ENCODE measurements at regions not wholly inside any gene's neighbourhood (a gene's known extent, or its start where the extent isn't known, plus 50 kb on each side); places are given as distances from the start of the nearest gene placed in this dataset.
A peak's percentile ranks its signal among the peaks of the same experiment; 100 is the strongest.

DNA sequence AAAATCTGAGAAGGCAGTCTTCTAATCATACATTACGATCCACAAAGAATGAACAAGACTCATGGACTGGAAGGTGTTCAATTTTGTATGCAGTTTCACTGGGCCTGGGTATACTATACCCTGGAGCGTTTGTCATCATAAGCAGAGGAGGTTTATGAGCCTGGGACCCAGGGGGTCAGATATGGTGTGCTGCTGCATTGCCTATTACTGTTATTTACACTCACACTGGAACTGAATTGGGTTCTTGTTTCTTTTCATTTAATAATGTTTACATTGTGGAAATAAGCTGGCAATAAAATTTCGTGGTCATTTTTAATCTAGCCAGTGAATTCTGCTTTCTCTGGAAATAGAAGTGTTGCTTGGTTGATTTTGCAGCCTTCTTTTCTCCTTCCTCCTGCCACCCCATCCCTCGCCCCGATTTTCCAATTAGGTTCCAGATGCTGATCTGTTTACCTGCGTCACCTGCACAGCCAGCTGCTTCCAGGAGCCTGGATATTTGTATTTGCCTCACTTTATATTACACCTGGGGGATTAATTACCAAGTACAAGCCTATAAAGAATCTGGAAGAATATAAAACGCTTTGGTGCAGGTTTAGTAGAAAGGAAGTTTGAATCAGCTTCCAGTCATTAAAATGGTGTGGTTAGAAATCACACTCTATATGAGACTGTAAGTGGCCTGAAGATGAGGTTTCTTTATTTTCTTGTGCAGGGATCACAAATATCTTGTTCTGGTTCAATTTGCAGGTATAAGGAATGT is 234.4 kb downstream of the SOCS6 start:
- Mint-ChIP-seq H3K4me1 (ENCODE audit: low read depth) (peaks cover 12% of the 10 kb centered on the region), H3K36me3 (ENCODE audit: insufficient read depth) (peaks cover 2% of the 10 kb centered on the region), H3K9me3 (ENCODE audit: low read depth) (peaks cover 7% of the 10 kb centered on the region)

DNA sequence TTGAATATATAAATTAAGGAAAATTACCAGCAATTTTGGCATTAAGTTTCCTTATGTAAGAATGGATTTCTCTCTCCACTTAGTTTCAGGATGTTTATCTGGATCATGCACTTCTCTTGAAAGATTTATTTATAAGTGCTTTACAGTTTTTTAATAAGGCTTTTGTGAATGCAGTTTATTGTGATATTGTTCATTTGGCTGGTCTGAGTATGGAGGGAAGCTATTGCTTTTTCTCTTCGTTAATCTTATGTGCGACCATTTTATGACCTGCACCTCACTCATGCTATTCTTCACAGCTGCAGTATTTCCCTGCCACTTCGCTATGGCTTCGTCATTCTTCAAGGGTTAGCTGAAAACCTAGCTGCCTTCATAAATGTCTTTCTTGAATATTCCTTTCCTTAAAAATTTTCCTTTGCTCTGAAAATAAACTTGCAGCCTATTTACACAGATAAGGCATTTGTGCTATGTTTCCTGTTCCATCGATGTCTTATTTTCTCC is 233.4 kb downstream of the SOCS6 start:
- peaks cover 12% of the 10 kb centered on the region for H3K4me1 Mint-ChIP-seq (ENCODE audit: low read depth)
- peaks cover 4% of the 10 kb centered on the region for H3K9me3 Mint-ChIP-seq (ENCODE audit: low read depth)

More for the DNA sequence above, 234.4 kb downstream of the SOCS6 start:
- TF ChIP-seq, protein P1, sequence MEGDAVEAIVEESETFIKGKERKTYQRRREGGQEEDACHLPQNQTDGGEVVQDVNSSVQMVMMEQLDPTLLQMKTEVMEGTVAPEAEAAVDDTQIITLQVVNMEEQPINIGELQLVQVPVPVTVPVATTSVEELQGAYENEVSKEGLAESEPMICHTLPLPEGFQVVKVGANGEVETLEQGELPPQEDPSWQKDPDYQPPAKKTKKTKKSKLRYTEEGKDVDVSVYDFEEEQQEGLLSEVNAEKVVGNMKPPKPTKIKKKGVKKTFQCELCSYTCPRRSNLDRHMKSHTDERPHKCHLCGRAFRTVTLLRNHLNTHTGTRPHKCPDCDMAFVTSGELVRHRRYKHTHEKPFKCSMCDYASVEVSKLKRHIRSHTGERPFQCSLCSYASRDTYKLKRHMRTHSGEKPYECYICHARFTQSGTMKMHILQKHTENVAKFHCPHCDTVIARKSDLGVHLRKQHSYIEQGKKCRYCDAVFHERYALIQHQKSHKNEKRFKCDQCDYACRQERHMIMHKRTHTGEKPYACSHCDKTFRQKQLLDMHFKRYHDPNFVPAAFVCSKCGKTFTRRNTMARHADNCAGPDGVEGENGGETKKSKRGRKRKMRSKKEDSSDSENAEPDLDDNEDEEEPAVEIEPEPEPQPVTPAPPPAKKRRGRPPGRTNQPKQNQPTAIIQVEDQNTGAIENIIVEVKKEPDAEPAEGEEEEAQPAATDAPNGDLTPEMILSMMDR (IDR thresholded peaks at IDR 0.05; ENCODE audit: unreplicated experiment): no peak
- DNase-seq (ENCODE audit: low spot score, unreplicated experiment): no peak
- Mint-ChIP-seq H3K27me3 (no peaks in the 10 kb centered on the region), H3K27ac (peak overlapping the region; percentile 31), H3K4me3 (ENCODE audit: low read depth) (no peak overlapping the region)

DNA sequence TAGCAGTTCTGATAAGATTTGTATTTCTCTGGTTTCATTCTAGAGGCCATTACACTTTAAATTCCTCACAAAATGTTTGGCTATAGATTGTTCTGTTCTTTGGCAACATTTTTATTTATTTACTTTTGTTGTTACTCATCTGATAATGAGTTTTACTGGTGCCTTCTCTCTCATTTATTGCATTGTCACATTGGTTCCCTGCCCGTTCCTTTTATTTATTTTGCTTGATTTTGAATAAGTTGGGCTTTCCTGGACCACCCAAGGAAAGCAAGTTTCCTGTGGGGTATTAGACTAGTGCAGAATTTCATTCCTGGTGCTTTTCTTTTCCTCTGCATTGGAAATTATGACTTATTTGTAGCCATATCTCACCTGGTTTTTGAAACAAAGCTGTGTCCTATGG is 232.0 kb downstream of the SOCS6 start:
- no peak overlapping the region for H3K4me3 Mint-ChIP-seq (ENCODE audit: low read depth)
- TF ChIP-seq, protein P1 (IDR thresholded peaks at IDR 0.05; ENCODE audit: unreplicated experiment): no peak
- peaks cover 12% of the 10 kb centered on the region for H3K4me1 Mint-ChIP-seq (ENCODE audit: low read depth)
- H3K9me3 Mint-ChIP-seq (ENCODE audit: low read depth): no peaks in the 10 kb centered on the region
- no peak overlapping the region for H3K27ac Mint-ChIP-seq
- H3K27me3 Mint-ChIP-seq: no peaks in the 10 kb centered on the region
- H3K36me3 Mint-ChIP-seq (ENCODE audit: insufficient read depth): no peaks in the 10 kb centered on the region
- no peak for DNase-seq (ENCODE audit: low spot score, unreplicated experiment)

More for the DNA sequence above, 233.4 kb downstream of the SOCS6 start:
- Mint-ChIP-seq H3K27me3 (no peaks in the 10 kb centered on the region), H3K4me3 (ENCODE audit: low read depth) (no peak overlapping the region), H3K27ac (no peak overlapping the region), H3K36me3 (ENCODE audit: insufficient read depth) (peaks cover 2% of the 10 kb centered on the region)
- TF ChIP-seq, protein P1 (IDR thresholded peaks at IDR 0.05; ENCODE audit: unreplicated experiment): no peak
- no peak for DNase-seq (ENCODE audit: low spot score, unreplicated experiment)

DNA sequence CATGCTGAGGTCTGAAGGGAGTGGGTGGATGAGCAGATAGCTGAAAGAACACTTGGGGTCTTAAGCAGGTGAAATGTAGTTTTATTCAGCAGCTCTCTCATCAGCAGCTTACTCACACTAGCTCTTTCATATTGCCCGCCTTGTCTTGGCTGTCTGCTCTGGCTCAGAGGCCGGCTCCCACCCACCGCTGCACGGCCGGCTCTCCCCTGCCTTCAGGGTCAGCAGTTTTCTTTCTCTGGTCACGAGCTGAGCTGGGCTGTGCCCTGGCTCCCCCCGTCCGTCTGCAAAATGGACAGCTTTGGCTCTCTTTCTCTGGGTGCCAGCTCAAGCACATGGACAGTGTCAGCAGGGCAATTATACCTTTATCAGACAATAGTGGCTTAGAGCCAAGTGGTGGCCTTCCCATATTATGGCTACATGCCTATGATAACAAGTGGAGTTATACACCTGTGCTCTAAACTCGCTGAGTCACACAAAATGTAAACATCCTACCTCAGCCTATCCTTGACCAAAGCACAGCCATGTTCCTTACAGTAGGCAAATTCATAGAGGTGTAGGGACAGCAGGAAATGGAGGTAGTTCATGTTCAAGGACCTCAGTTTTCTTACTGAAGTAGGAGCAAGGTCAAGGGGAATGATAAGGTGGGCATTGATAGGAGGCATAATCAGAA is 224.8 kb downstream of the SOCS6 start:
- no peak overlapping the region for H3K4me3 Mint-ChIP-seq (ENCODE audit: low read depth)
- H3K36me3 Mint-ChIP-seq (ENCODE audit: insufficient read depth): no peaks in the 10 kb centered on the region
- TF ChIP-seq, protein P1 (IDR thresholded peaks at IDR 0.05; ENCODE audit: unreplicated experiment): no peak
- H3K4me1 Mint-ChIP-seq (ENCODE audit: low read depth): no peaks in the 10 kb centered on the region
- peaks cover 5% of the 10 kb centered on the region for H3K27me3 Mint-ChIP-seq
- no peak overlapping the region for H3K27ac Mint-ChIP-seq
- no peak for DNase-seq (ENCODE audit: low spot score, unreplicated experiment)
- H3K9me3 Mint-ChIP-seq (ENCODE audit: low read depth): no peaks in the 10 kb centered on the region

DNA sequence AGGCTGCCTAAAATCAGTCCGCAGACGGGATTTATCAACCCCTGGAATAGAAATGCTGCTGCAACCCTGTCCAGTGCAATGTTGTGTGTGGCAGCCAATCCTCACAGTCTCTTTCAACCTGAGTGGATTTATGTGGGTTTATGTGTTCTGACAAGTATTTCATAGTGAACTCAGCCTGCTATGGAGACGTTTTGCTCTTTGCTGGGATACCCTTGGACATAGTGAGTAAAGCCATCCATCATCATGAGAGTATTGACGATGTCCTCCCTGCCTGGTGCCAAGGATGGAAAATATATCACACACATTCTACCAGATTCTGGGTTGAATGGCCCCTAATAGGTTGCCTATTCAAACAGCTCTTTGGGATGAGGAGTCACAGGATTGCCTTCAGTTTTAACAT is 219.1 kb downstream of the SOCS6 start:
- peaks cover 5% of the 10 kb centered on the region for H3K27me3 Mint-ChIP-seq
- H3K4me1 Mint-ChIP-seq (ENCODE audit: low read depth): no peaks in the 10 kb centered on the region
- DNase-seq (ENCODE audit: low spot score, unreplicated experiment): no peak
- H3K9me3 Mint-ChIP-seq (ENCODE audit: low read depth): no peaks in the 10 kb centered on the region
- no peak overlapping the region for H3K27ac Mint-ChIP-seq
- TF ChIP-seq, protein P1 (IDR thresholded peaks at IDR 0.05; ENCODE audit: unreplicated experiment): no peak
- H3K4me3 Mint-ChIP-seq (ENCODE audit: low read depth): no peak overlapping the region
- no peaks in the 10 kb centered on the region for H3K36me3 Mint-ChIP-seq (ENCODE audit: insufficient read depth)
